Cardiac muscle cell (in vitro differentiated cells and primary cell): ENCODE measurements at regions not wholly inside any gene's neighbourhood (a gene's known extent, or its start where the extent isn't known, plus 50 kb on each side); places are given as distances from the start of the nearest gene placed in this dataset.
A peak's percentile ranks its signal among the peaks of the same experiment; 100 is the strongest.

Source experiments
- DNase-seq, 2 donors: peaks; one replicate each; pipeline versions ENCODE4 v3.0.0 to v3.0.0-alpha.2; 2010 to 2017; ENCODE audit warnings: low read depth in 1 of 2, low spot score in 1 of 2
- H3K27ac ChIP-seq: fragments of 200-600 bp; sonication (generic); 2 replicates; pipeline ENCODE4 v1.5.1; 2016
- H3K27me3 ChIP-seq: fragments of 200-600 bp; sonication (generic); 2 replicates; pipeline ENCODE4 v1.6.0; 2016; ENCODE audit warnings: control low read depth
- H3K36me3 ChIP-seq: fragments of 200-600 bp; sonication (generic); 2 replicates; pipeline ENCODE4 v1.5.1; 2016; ENCODE audit warnings: control low read depth
- H3K4me1 ChIP-seq: fragments of 200-600 bp; sonication (generic); 2 replicates; pipeline ENCODE4 v1.8.1; 2017; ENCODE audit warnings: low read depth, mild to moderate bottlenecking, mixed run types
- H3K4me3 ChIP-seq: fragments of 200-600 bp; sonication (generic); 2 replicates; pipeline ENCODE4 v1.5.1; 2016; ENCODE audit warnings: mild to moderate bottlenecking
- H3K9me3 ChIP-seq: fragments of 200-600 bp; sonication (generic); 2 replicates; pipeline ENCODE4 v1.5.1; 2017; ENCODE audit warnings: low read depth, mild to moderate bottlenecking, control low read depth
- CTCF ChIP-seq: IDR thresholded peaks from 2 replicates; pipeline ENCODE4 v1.5.1; 2012; ENCODE audit warnings: low read depth, mild to moderate bottlenecking, low read length

GRCh38 chr6:170483413-170483812, 69.7 kb downstream of the PSMB1 start:
- TF ChIP-seq CTCF = no peak
- no peaks in the 10 kb centered on the region for H3K36me3 ChIP-seq
- H3K27me3 ChIP-seq = no peaks in the 10 kb centered on the region
- no peak overlapping the region for H3K4me3 ChIP-seq
- H3K27ac ChIP-seq = no peak overlapping the region
- H3K9me3 ChIP-seq = no peaks in the 10 kb centered on the region
- DNase-seq = no peak
- no peaks in the 10 kb centered on the region for H3K4me1 ChIP-seq

DNA sequence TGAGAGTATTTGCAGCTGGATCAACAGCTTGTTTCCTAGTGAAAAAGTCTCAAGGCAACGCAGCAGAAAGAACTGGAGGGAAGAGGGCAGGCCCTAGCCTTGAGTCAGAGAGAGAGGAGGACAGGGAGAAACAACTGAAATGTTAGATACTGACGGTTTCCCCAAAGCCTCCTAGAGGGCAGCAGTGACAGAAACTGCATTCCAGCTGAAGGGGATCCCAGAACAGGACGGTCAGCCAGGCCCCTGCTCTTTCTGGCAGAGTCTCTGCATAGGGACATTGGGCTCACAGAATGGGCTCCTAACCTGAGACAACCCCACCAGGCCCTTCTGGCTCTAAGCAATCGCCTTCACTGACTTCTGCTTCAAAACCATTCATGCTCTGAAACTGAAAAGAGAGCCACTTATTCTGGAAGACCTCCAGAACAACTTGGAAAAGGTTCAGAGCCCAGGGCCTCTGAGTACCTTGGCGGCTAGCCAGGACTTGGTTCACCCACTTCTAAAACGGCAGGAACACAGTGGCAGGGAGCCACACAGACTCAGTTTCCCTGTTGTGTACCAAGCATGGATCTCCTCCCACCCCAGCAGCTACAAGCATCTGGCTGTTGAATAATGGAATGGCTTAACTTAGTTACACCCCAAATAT, 72.9 kb downstream of the PSMB1 start:
- Histone ChIP-seq H3K27me3 (no peaks in the 10 kb centered on the region), H3K4me1 (no peaks in the 10 kb centered on the region), H3K27ac (no peak overlapping the region), H3K4me3 (no peak overlapping the region), H3K9me3 (no peaks in the 10 kb centered on the region), H3K36me3 (no peaks in the 10 kb centered on the region)
- DNase-seq = peak in 1 of 2 donors; percentile 63
- peak; percentile 56 for TF ChIP-seq CTCF

- no peaks in the 10 kb centered on the region for H3K27me3 ChIP-seq
- TF ChIP-seq CTCF = no peak
- no peak overlapping the region for H3K27ac ChIP-seq
- no peaks in the 10 kb centered on the region for H3K9me3 ChIP-seq
- H3K4me3 ChIP-seq = no peak overlapping the region
- no peaks in the 10 kb centered on the region for H3K36me3 ChIP-seq
- no peak for DNase-seq
- H3K4me1 ChIP-seq = peaks cover 11% of the 10 kb centered on the region
These were observed 76.7 kb downstream of the PSMB1 start for GRCh38 chr6:170476360-170476759.

DNA sequence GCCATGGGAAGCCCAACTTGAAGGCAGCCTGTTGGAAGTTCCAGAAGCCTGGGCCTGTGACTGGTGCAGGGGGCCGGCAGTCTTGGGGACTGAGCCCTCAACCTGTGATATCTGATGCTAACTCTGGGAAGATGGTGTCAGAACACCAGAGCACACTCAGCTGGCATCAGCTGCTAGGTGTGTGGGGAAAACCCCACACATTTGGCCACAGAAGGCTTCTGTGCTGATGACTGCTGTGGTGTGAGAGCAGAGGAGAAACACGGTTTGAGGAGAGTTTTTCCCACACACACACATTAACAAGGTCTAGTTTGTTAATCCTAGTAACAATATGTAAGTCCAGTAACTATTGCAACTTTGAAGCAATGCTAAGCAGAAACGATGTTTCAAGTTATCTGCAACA, 78.0 kb downstream of the PSMB1 start:
- TF ChIP-seq CTCF = no peak
- DNase-seq = no peak
- Histone ChIP-seq H3K27ac (no peak overlapping the region), H3K4me1 (peaks cover 21% of the 10 kb centered on the region), H3K27me3 (no peaks in the 10 kb centered on the region), H3K36me3 (no peaks in the 10 kb centered on the region), H3K4me3 (no peak overlapping the region), H3K9me3 (no peaks in the 10 kb centered on the region)

GRCh38 chr6:170473801-170474200, 79.3 kb downstream of the PSMB1 start:
- H3K27ac ChIP-seq = no peak overlapping the region
- no peaks in the 10 kb centered on the region for H3K27me3 ChIP-seq
- TF ChIP-seq CTCF = no peak

More at GRCh38 chr6:170473801-170474200, 79.3 kb downstream of the PSMB1 start:
- H3K9me3 ChIP-seq = no peaks in the 10 kb centered on the region
- no peak for DNase-seq
- no peak overlapping the region for H3K4me3 ChIP-seq
- H3K4me1 ChIP-seq = peaks cover 21% of the 10 kb centered on the region
- no peaks in the 10 kb centered on the region for H3K36me3 ChIP-seq
